ENCODE measurements at regions not wholly inside any gene's neighbourhood (a gene's known extent, or its start where the extent isn't known, plus 50 kb on each side); places are given as distances from the start of the nearest gene placed in this dataset.

GRCh38 chr6:147870506-147871110, 362.1 kb downstream of the SAMD5 start:
- DNase-seq: peak; percentile 35

DNA sequence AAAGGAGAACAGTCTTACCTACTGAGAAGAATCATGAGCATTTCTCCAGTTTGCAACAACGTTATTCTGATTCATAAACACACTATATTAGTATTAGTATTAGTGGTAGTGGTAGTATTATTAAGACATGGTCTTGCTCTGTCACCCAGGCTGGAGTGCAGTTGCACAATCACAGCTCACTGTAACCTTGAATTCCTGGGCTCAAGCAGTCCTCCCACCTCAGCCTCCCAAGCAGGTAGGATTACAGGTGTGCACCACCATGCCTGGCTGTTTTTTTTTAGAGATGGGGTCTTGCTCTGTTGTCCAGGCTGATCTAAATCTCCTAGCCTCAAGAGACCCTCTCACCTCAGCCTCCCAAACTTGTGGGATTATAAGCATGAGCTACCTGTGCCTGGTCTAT, 363.5 kb downstream of the SAMD5 start:
- no peak for DNase-seq

- DNase-seq: no peak
Observed at GRCh38 chr6:147873816-147874215, 365.3 kb downstream of the SAMD5 start.

DNA sequence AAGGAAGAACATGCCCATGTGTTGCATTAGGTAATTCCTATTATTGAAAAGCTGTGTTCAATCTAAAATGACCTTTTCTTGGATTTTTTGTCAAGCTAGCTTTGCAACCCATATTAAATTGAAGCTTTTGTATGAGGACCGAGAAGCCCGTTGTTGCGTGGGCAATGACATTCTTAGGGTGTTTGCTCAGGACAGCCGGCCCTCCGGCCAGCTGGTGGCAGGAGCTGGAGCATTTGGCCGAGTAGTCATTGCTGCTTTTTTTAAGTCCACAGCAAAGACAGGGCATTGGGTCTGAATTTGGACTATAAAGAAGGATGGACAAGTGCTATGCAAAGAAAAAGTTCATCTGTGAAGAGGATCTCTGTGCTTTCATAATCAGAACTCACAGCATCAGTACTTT, 365.8 kb downstream of the SAMD5 start:
- DNase-seq: no peak

- no peak for DNase-seq
Observed at GRCh38 chr6:147879031-147879580, 370.6 kb downstream of the SAMD5 start.

GRCh38 chr6:147881432-147881831, 372.9 kb downstream of the SAMD5 start:
- no peak for DNase-seq

- no peak for DNase-seq
Observed at GRCh38 chr6:147888374-147888773, 379.9 kb downstream of the SAMD5 start.

- DNase-seq: no peak
Observed at GRCh38 chr6:147891671-147892070, 383.2 kb downstream of the SAMD5 start.

DNA sequence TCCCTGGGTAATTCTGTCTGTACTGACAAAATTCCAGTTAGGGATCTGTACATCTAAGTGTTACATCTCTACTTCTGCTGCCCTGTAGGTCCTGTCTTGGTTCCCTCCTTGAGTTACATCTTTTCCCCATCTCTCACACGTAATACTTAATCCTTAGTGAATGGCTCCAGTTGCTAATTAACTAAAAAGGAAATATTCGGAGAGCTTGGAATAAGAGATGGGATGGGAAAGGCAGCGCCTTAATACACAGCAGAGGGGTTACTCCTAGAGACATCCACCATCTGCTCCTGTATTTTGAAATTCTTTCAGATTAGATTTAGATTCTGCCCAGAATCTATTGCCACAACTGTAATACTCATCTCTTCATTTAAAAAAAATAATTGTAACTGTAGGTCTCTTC, 384.0 kb downstream of the SAMD5 start:
- no peak for DNase-seq

DNA sequence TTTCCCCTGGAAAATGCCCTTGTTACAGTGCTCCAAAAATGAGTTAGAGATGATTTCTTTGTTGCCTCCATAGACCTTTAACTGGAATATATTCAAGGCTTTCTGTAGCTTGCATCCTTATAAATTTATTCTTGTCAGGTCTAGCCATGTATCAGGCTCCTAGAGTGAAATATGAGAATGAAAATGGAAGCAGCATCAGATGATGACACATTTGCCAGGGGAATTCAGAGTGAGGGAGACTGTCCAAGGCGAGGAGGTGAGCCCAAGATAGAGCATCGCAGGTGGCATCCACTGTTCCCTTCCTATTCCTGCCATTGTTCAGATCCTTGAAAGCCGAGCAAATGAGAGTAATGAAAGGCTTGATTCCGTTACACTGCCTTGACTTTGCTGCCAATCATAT, 386.8 kb downstream of the SAMD5 start:
- no peak for DNase-seq

DNA sequence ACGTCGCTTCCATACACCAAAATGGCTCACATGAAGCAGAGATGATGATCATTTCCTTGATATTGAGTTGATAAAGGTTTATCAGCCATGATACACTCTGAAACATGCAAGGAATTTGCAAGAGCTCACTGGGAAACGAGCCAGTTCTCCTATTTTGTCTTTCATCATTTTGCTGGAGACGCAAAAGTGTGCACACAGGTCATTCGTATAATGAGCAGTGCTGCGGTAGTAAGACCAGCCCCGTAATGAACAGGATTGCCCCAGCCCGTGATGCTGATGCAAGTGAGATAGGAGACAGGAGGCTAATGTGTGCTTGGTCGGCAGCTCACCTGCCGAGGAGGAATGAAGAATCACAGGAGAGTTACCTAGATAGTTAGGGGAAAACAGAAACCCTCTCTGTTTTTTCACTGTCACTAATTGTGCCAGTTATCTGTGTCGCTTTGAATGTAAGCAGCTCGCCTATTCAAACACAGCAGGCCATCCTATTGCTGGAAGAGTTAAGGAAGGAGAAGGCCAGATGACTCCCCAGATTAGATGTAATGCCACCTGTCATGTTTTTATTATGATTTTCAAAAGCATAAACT, 391.8 kb downstream of the SAMD5 start:
- DNase-seq: no peak

GRCh38 chr6:147903321-147903720, 394.8 kb downstream of the SAMD5 start:
- DNase-seq: no peak

DNA sequence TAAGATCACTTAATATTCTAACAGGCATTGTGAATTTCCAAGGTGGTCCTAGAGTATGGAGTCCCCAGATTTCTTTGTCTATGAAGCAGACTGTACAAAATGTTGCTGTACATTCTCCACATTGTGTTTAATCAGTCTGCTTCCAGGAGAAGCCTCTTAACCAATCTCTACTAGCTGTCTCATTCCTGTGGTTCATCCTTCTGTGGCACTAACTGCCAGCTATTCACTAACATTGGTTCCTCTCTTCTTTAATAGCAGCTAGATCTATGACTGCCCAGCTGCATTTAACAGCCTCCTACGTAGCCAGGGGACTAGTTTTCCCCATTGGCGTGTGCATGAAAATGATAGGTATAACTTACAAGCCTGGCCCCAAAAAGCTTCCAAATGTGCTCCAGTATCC, 395.4 kb downstream of the SAMD5 start:
- no peak for DNase-seq

GRCh38 chr6:147904416-147904815, 395.9 kb downstream of the SAMD5 start:
- no peak for DNase-seq

GRCh38 chr6:147905711-147906110, 397.2 kb downstream of the SAMD5 start:
- no peak for DNase-seq

- no peak for DNase-seq
Observed at GRCh38 chr6:147906361-147906760, 397.9 kb downstream of the SAMD5 start.

DNA sequence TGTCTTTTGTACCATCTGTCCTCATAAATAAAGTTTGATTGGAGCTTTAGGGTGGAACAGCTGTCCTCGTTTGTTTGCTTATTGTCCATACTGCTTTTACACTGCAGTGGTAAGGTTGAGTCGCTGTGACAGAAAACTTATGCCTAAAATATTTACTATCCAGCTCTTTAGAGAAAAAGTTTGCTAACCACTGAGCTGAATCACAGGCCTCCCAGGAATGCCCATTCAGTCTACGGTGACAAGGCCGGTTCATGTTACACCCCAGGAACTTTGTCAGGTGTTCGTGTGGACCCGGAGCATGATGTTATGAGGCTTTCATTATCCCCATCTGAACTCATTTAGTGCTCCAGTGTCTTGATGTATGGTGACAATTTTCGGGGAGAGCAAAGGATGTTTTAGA, 401.1 kb downstream of the SAMD5 start:
- no peak for DNase-seq

DNA sequence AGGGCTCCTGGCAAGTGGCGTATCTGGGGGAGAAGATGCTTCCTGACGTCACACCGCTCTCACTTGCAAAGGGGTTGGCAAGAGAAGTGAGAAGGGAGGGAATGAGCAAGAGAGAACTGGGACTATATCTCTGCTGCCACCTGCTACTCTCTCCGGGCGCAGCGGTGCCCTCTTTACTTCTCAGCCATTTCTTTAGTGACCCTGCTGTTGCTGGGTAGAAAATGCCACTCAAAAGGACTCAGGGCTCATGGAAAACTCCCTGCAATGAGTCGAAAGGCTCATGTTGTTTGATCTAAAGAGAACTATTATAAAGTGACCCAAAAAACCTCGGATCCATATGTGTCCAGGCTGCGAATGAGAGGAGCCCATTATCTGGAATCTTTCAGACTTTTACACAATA, 401.8 kb downstream of the SAMD5 start:
- no peak for DNase-seq

- DNase-seq: no peak
Observed at GRCh38 chr6:147911057-147911456, 402.6 kb downstream of the SAMD5 start.

DNA sequence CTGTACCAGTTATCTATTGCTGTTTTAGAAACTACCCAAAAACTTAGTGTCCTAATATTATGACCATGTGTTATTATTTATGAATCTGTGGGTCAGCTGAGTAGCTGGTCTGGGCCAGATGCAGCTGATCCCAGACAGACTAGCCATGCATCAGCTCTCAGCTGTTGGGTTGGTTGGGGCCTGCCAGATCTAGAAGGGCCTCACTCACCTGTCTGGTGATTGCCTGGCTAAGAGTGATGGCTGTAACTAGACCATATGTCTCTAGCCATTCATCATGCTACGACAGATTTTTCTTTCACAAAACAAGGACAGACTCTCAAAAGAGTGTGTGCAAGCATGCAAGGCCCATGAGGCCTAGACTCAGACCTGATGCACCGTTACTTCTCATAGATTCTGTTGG, 403.2 kb downstream of the SAMD5 start:
- no peak for DNase-seq

DNA sequence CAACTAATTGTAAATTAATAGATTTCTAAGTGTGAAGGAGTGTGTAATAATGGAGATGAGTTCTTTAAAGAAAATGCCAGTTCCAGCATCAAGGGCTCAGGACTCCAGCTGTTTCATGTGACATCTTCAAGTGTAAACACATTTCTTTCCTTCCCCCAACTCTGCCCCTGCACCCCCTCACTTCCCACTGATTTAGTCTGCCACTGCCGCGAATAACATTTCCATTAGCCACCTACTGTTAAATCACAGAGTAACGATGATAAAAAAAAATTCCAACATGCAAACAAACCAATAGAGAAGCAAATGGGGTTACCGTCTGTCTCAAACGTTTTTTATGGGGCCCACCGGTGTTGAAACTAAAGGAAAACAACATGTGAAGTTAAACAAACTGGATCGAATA, 414.3 kb downstream of the SAMD5 start:
- DNase-seq: no peak

DNA sequence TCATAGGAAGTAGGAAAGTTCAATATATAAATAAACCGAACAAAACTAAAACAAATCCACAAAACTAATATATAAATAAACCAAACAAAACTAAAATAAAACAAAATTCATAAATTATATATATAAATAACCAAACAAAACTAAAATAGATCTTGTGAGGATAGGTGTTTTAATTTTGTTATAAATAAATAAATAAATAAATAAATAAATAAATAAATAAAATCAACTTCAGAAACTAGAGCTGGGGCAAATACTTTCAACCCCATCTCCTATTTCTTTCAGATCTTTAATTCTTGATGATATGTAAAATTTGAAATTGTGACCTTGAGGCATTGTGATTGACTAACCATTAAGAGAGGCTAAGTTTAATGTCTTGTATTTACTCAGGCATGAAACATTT, 416.1 kb downstream of the SAMD5 start:
- no peak for DNase-seq

DNA sequence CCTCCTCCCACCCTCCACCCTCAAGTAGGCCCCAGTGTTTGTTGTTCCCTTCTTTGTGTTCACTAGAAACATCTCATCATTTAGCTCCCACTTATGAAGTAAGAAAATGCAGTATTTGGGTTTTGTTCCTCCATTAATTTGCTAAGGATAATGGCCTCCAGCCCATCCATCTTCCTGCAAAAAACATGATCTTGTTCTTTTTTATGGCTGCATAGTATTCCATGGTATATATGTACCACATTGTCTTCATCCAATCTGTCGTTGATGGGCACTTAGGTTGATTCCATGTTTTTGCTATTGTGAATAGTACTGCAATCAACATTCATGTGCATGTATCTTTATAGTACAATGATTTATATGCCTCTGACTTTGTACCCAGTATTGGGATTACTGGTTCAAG, 416.8 kb upstream of the SASH1 start:
- DNase-seq: no peak

DNA sequence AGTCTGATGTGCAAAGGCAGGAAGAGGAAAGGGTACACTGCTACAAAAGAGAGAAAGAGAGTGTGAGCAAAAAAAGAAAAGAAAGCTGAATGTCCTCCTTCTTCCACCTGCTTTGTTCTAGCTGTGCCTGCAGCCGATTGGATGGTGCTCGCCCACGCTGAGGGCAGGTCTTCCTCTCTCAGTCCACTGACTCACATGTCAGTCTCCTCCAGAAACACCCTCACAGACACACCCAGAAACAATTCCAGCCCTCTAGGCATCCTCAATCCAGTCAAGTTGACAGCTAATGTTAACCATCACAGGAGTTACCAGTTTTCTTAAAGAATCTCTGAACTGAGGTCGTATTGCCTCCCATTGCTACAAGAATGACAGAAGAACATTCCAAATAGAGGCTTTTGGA, 411.9 kb upstream of the SASH1 start:
- DNase-seq: peak; percentile 10

- DNase-seq: no peak
Observed at GRCh38 chr6:147933224-147933623, 409.4 kb upstream of the SASH1 start.

All from eye (tissue), 1 donor.